Gastroesophageal sphincter (tissue), 3 donors: ENCODE measurements at regions not wholly inside any gene's neighbourhood (a gene's known extent, or its start where the extent isn't known, plus 50 kb on each side); places are given as distances from the start of the nearest gene placed in this dataset.

ENCODE experiments used
- EP300 ChIP-seq: sonication (generic); formaldehyde crosslinking; IDR thresholded peaks from one replicate; pipeline ENCODE4 v1.6.1; 2017; ENCODE audit warnings: antibody characterized with exemption, mild to moderate bottlenecking
- POLR2A ChIP-seq, 2 donors: fragments of 450-650 bp; IDR thresholded peaks; one replicate each; pipeline ENCODE4 v1.6.1; 2017; ENCODE audit warnings: antibody characterized with exemption in 2 of 2, mild to moderate bottlenecking in 2 of 2, moderate library complexity in 1 of 2
- TF ChIP-seq, protein P1 (sequence below), 4 experiments: fragments of 200-600 bp in 2 of 4; fragments of 450-650 bp in 2 of 4; sonication (generic) in 1 of 4; IDR thresholded peaks; one replicate each; pipeline ENCODE4 v1.5.1; 2017 to 2019; ENCODE audit warnings: antibody characterized with exemption in 4 of 4, mild to moderate bottlenecking in 2 of 4, moderate library complexity in 2 of 4

DNA sequence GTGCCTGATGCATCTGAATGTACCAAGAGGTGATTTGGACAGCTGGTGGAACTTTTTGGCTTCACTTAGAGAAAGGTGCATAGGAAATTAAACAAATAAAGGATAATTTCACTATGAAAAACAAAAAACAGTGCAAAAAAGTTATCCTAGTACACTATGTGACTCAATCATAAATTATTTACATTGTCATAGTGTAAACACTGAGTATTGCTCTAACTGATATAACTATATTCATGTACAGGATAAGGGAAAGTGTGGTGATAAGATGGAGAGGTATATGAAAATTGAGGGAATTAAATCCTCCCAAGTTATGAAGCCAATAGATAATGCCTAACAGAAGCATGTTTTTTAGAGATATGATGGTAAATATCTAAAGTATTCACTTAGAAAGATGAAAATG lies 50.2 kb upstream of the CPNE4 start:
- TF ChIP-seq, protein P1, sequence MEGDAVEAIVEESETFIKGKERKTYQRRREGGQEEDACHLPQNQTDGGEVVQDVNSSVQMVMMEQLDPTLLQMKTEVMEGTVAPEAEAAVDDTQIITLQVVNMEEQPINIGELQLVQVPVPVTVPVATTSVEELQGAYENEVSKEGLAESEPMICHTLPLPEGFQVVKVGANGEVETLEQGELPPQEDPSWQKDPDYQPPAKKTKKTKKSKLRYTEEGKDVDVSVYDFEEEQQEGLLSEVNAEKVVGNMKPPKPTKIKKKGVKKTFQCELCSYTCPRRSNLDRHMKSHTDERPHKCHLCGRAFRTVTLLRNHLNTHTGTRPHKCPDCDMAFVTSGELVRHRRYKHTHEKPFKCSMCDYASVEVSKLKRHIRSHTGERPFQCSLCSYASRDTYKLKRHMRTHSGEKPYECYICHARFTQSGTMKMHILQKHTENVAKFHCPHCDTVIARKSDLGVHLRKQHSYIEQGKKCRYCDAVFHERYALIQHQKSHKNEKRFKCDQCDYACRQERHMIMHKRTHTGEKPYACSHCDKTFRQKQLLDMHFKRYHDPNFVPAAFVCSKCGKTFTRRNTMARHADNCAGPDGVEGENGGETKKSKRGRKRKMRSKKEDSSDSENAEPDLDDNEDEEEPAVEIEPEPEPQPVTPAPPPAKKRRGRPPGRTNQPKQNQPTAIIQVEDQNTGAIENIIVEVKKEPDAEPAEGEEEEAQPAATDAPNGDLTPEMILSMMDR (IDR thresholded peaks at IDR 0.05): no peak
- TF ChIP-seq POLR2A (IDR thresholded peaks at IDR 0.05) (no peak), EP300 (no peak)
